CD4-positive, alpha-beta T cell treated with Interleukin-15 for 4 hours (primary cell): ENCODE measurements at regions not wholly inside any gene's neighbourhood (a gene's known extent, or its start where the extent isn't known, plus 50 kb on each side); places are given as distances from the start of the nearest gene placed in this dataset.
A peak's percentile ranks its signal among the peaks of the same experiment; 100 is the strongest.

Source experiments
- DNase-seq: peaks from one replicate; pipeline ENCODE4 v3.0.0-alpha.2; 2020; ENCODE audit warnings: low spot score

GRCh38 chr6:53413326-53413725 lies 64.6 kb upstream of the ELOVL5 start:
- no peak for DNase-seq

GRCh38 chr6:53412751-53413150 lies 64.0 kb upstream of the ELOVL5 start:
- no peak for DNase-seq

- no peak for DNase-seq
Observed at GRCh38 chr6:53412021-53412715, 63.4 kb upstream of the ELOVL5 start.

- no peak for DNase-seq
Observed at GRCh38 chr6:53411451-53411850, 62.7 kb upstream of the ELOVL5 start.

GRCh38 chr6:53410508-53411258 lies 61.9 kb upstream of the ELOVL5 start:
- peak; percentile 68 for DNase-seq

GRCh38 chr6:53408826-53409225 lies 60.1 kb upstream of the ELOVL5 start:
- DNase-seq: no peak

- no peak for DNase-seq
Observed at GRCh38 chr6:53399027-53399344, 50.2 kb upstream of the ELOVL5 start.

GRCh38 chr6:53398247-53399026 lies 49.7 kb upstream of the ELOVL5 start:
- no peak for DNase-seq
